Adrenal gland (tissue), 5 donors: ENCODE measurements at regions not wholly inside any gene's neighbourhood (a gene's known extent, or its start where the extent isn't known, plus 50 kb on each side); places are given as distances from the start of the nearest gene placed in this dataset.

Source experiments
- CTCF ChIP-seq, 6 experiments: fragments of 450-650 bp in 4 of 6; fragments of 200-600 bp in 2 of 6; sonication (generic) in 1 of 6; IDR thresholded peaks; 1 replicate in 5 of 6; 2 replicates in 1 of 6; pipeline versions ENCODE4 v1.5.1 to v1.8.0; 2016 to 2021; ENCODE audit warnings: antibody characterized with exemption in 6 of 6, mild to moderate bottlenecking in 2 of 6, moderate library complexity in 1 of 6
- POLR2A ChIP-seq, 2 donors: fragments of 450-650 bp; IDR thresholded peaks; one replicate each; pipeline ENCODE4 v1.6.1; 2017; ENCODE audit warnings: antibody characterized with exemption in 2 of 2, mild to moderate bottlenecking in 2 of 2, moderate library complexity in 1 of 2
- donor health status: DM: no; HTN: no; CAD: no.

- TF ChIP-seq CTCF (IDR thresholded peaks at IDR 0.05) (no peak), POLR2A (IDR thresholded peaks at IDR 0.05) (no peak)
Observed at GRCh38 chrX:128906753-128907152, 616.5 kb downstream of the SMARCA1 start.
